Coronary artery (tissue), 2 donors: ENCODE measurements at regions not wholly inside any gene's neighbourhood (a gene's known extent, or its start where the extent isn't known, plus 50 kb on each side); places are given as distances from the start of the nearest gene placed in this dataset.

Source experiments
- DNase-seq: peaks from one replicate; pipeline ENCODE4 v3.0.0-alpha.2; 2017; ENCODE audit warnings: low spot score
- H3K27ac ChIP-seq, 2 donors: fragments of 200-600 bp; sonication (generic); one replicate each; pipeline ENCODE4 v1.5.1; 2016 to 2019
- H3K4me3 ChIP-seq: fragments of 200-600 bp; sonication (generic); 2 replicates; pipeline ENCODE4 v1.5.1; 2016; ENCODE audit warnings: mild to moderate bottlenecking, moderate library complexity
- CTCF ChIP-seq: fragments of 200-600 bp; sonication (generic); IDR thresholded peaks from one replicate; pipeline ENCODE4 v1.5.1; 2019; ENCODE audit warnings: antibody characterized with exemption

GRCh38 chrX:150036641-150037040 is 98.3 kb upstream of the EOLA2 start:
- H3K27ac ChIP-seq = no peak overlapping the region
- no peak for TF ChIP-seq CTCF

DNA sequence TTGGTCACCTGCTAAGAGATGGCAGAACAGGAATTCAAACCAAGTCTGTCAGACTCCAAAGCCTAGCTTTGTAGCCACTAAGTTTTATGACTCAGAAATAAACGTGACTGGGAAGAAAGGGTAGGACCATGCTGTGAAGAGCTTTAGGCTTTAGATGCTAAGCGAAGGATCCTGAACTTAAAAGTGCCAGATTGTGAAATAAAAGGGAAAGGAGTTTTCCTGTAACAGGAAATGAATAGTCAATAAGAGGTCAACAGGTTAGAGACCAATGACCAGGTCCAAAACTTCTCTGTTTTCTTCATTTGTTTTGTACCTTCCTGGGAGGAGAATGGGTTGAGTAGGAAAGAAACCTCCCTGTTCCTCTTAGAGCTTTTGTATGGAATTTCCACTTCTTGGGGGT is 98.8 kb upstream of the EOLA2 start:
- no peak for TF ChIP-seq CTCF
- no peak for DNase-seq
- Histone ChIP-seq H3K27ac (no peak overlapping the region), H3K4me3 (no peak overlapping the region)

More at GRCh38 chrX:150036641-150037040, 98.3 kb upstream of the EOLA2 start:
- H3K4me3 ChIP-seq = no peak overlapping the region
- DNase-seq = no peak

DNA sequence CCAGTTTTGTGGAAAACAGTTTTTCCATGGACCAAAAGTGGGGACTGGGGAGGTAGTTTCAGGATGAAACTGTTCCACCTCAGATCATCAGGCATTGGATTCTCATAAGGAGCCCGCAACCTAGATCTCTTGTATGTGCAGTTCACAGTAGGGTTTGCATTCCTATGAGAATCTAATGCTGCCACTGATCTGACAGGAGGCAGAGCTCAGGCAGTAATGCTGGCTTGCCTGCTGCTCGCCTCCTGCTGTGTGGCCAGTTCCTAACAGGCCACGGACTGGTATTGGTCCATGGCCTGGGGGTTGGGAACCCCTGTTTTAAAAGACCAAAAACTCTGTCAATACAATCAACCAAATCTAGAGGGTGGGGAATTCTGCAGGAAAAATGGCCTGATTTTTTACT is 100.0 kb upstream of the EOLA2 start:
- DNase-seq = no peak
- no peak for TF ChIP-seq CTCF
- no peak overlapping the region for H3K4me3 ChIP-seq
- H3K27ac ChIP-seq = no peak overlapping the region

- no peak overlapping the region for H3K27ac ChIP-seq
- no peak overlapping the region for H3K4me3 ChIP-seq
- no peak for DNase-seq
- TF ChIP-seq CTCF = no peak
Measured at GRCh38 chrX:150038986-150039599, 100.8 kb upstream of the EOLA2 start.

- TF ChIP-seq CTCF = no peak
- DNase-seq = no peak
- Histone ChIP-seq H3K4me3 (no peak overlapping the region), H3K27ac (no peak overlapping the region)
Measured at GRCh38 chrX:150041208-150041607, 102.9 kb upstream of the EOLA2 start.

DNA sequence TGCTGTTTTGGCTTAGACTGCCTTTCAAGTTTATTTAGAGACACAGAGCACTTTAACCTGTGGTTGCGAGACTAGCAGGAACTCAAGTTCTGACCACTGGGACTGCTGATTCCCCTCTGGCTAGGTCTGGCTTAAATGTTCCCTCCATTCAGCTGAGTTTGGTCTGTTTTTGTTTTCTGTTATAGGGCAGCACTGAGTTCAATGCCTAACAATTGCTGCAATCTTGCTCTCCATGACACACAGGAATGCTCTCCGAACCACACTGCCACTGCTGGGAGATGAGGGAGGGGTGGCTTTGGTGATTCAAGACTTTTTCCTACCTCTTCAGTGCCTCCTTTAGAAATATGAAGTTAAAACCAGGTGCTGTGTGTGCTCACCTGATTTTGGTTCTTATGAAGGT is 106.3 kb upstream of the EOLA2 start:
- no peak for DNase-seq
- Histone ChIP-seq H3K27ac (no peak overlapping the region), H3K4me3 (no peak overlapping the region)
- TF ChIP-seq CTCF = no peak

- Histone ChIP-seq H3K27ac (no peak overlapping the region), H3K4me3 (no peak overlapping the region)
- no peak for TF ChIP-seq CTCF
- no peak for DNase-seq
Measured at GRCh38 chrX:150047818-150048217, 109.5 kb upstream of the EOLA2 start.
